H9 (cell line): ENCODE measurements at regions not wholly inside any gene's neighbourhood (a gene's known extent, or its start where the extent isn't known, plus 50 kb on each side); places are given as distances from the start of the nearest gene placed in this dataset.
"Not testable (repeated sequence)": the region's sequence is repeated elsewhere in the genome, so short reads cannot be mapped to it uniquely, and the experiment has no call there.

ENCODE experiments used
- DNase-seq: peaks from one replicate; pipeline ENCODE4 v3.0.0-alpha.2; 2017
- H2AFZ ChIP-seq: one replicate; pipeline ENCODE4 v1.6.1; 2013; ENCODE audit warnings: mild to moderate bottlenecking, low read length, control low read depth, moderate library complexity
- H2AK5ac ChIP-seq: 2 replicates; pipeline ENCODE4 v1.6.1; 2013; ENCODE audit warnings: low read length, control low read depth, mixed read lengths; ENCODE audit not compliant: insufficient read length
- H2BK120ac ChIP-seq: one replicate; pipeline ENCODE4 v1.6.1; 2013; ENCODE audit warnings: low read depth, mild to moderate bottlenecking, low read length, control low read depth, inconsistent platforms; ENCODE audit not compliant: poor library complexity, severe bottlenecking
- H2BK12ac ChIP-seq: 2 replicates; pipeline ENCODE4 v1.6.1; 2013; ENCODE audit warnings: low read length, control low read depth, mixed read lengths, low read depth; ENCODE audit not compliant: insufficient read length
- H2BK15ac ChIP-seq: 2 replicates; pipeline ENCODE4 v1.6.1; 2013; ENCODE audit warnings: low read depth, low read length, control low read depth
- H2BK20ac ChIP-seq: one replicate; pipeline ENCODE4 v1.6.1; 2013; ENCODE audit warnings: low read depth, mild to moderate bottlenecking, low read length, control low read depth, inconsistent platforms; ENCODE audit not compliant: poor library complexity, severe bottlenecking
- H2BK5ac ChIP-seq: 2 replicates; pipeline ENCODE4 v1.6.1; 2013; ENCODE audit warnings: low read length, control low read depth, mixed read lengths; ENCODE audit not compliant: insufficient read length
- H3K14ac ChIP-seq: 2 replicates; pipeline ENCODE4 v1.6.1; 2013; ENCODE audit warnings: low read length, control low read depth; ENCODE audit not compliant: insufficient read depth
- H3K18ac ChIP-seq: 2 replicates; pipeline ENCODE4 v1.6.1; 2013; ENCODE audit warnings: low read depth, mild to moderate bottlenecking, mixed read lengths, low read length, control low read depth; ENCODE audit not compliant: insufficient read length
- H3K23ac ChIP-seq: 2 replicates; pipeline ENCODE4 v1.6.1; 2013; ENCODE audit warnings: low read length, control low read depth, mixed read lengths, low read depth; ENCODE audit not compliant: insufficient read length
- H3K23me2 ChIP-seq: 2 replicates; pipeline ENCODE4 v1.6.1; 2013; ENCODE audit warnings: low read depth, mild to moderate bottlenecking, mixed read lengths, low read length, control low read depth; ENCODE audit not compliant: insufficient read length, poor library complexity, severe bottlenecking
- H3K27ac ChIP-seq: 2 replicates; pipeline ENCODE4 v1.5.1; 2013; ENCODE audit warnings: low read length, control low read depth, mixed read lengths, low read depth; ENCODE audit not compliant: insufficient read length
- H3K27me3 ChIP-seq: 2 replicates; pipeline ENCODE4 v1.6.1; 2013; ENCODE audit warnings: low read length, control low read depth, inconsistent platforms; ENCODE audit not compliant: insufficient read depth
- H3K4ac ChIP-seq: 2 replicates; pipeline ENCODE4 v1.6.1; 2013; ENCODE audit warnings: low read depth, mild to moderate bottlenecking, control low read depth, inconsistent platforms, low read length, moderate library complexity
- H3K4me1 ChIP-seq: 2 replicates; pipeline ENCODE4 v1.6.1; 2013; ENCODE audit warnings: low read length, control low read depth, inconsistent platforms; ENCODE audit not compliant: insufficient read depth
- H3K4me2 ChIP-seq: 2 replicates; pipeline ENCODE4 v1.6.1; 2013; ENCODE audit warnings: low read length, control low read depth, mixed read lengths; ENCODE audit not compliant: insufficient read length, insufficient read depth
- H3K56ac ChIP-seq: 2 replicates; pipeline ENCODE4 v1.6.1; 2013; ENCODE audit warnings: low read depth, mild to moderate bottlenecking, mixed read lengths, low read length, control low read depth; ENCODE audit not compliant: insufficient read length
- H3K79me1 ChIP-seq: 2 replicates; pipeline ENCODE4 v1.6.1; 2013; ENCODE audit warnings: low read depth, mild to moderate bottlenecking, moderate library complexity, low read length, control low read depth, inconsistent platforms; ENCODE audit not compliant: insufficient read depth, poor library complexity, severe bottlenecking
- H3K79me2 ChIP-seq: 2 replicates; pipeline ENCODE4 v1.6.1; 2013; ENCODE audit warnings: low read length, control low read depth, inconsistent platforms; ENCODE audit not compliant: insufficient read depth
- H3K9ac ChIP-seq: 2 replicates; pipeline ENCODE4 v1.6.1; 2013; ENCODE audit warnings: low read length, control low read depth, mixed read lengths; ENCODE audit not compliant: insufficient read length; ENCODE audit errors: extremely low read depth
- H3K9me3 ChIP-seq: one replicate; pipeline ENCODE4 v1.6.1; 2013; ENCODE audit warnings: low read depth, low read length, inconsistent platforms; ENCODE audit not compliant: control insufficient read depth
- H3T11ph ChIP-seq: one replicate; pipeline ENCODE4 v1.6.1; 2013; ENCODE audit warnings: mild to moderate bottlenecking, low read length, control low read depth, inconsistent platforms
- H4K20me1 ChIP-seq: one replicate; pipeline ENCODE4 v1.6.1; 2013; ENCODE audit not compliant: control insufficient read depth, insufficient read length, insufficient read depth
- H4K5ac ChIP-seq: 2 replicates; pipeline ENCODE4 v1.6.1; 2013; ENCODE audit warnings: low read depth, mild to moderate bottlenecking, mixed read lengths, low read length, control low read depth; ENCODE audit not compliant: insufficient read length
- H4K8ac ChIP-seq: replicated peaks from 2 replicates; pipeline ENCODE4 v1.6.1; 2013; ENCODE audit warnings: low read length, control low read depth, mixed read lengths, low read depth; ENCODE audit not compliant: insufficient read length
- H4K91ac ChIP-seq: 2 replicates; pipeline ENCODE4 v1.6.1; 2013; ENCODE audit warnings: low read depth, mild to moderate bottlenecking, moderate library complexity, mixed read lengths, low read length, control low read depth; ENCODE audit not compliant: insufficient read length
- H3K27ac Mint-ChIP-seq, 3 experiments: 2 replicates in 2 of 3; 3 replicates in 1 of 3; pipeline ENCODE4 v1.8.0; 2020 to 2021; ENCODE audit warnings: mixed read lengths in 3 of 3, mild to moderate bottlenecking in 1 of 3, moderate library complexity in 1 of 3
- H3K27me3 Mint-ChIP-seq: 2 replicates; pipeline ENCODE4 v1.8.0; 2021; ENCODE audit warnings: low read depth, mild to moderate bottlenecking, moderate library complexity, mixed read lengths
- H3K36me3 Mint-ChIP-seq, 3 experiments: 2 replicates in 2 of 3; 3 replicates in 1 of 3; pipeline ENCODE4 v1.8.0; 2020 to 2021; ENCODE audit warnings: low read depth in 3 of 3, mixed read lengths in 3 of 3; ENCODE audit not compliant: insufficient read depth in 1 of 3
- H3K4me1 Mint-ChIP-seq, 2 experiments: 2 replicates each; pipeline ENCODE4 v1.8.0; 2020; ENCODE audit warnings: mixed read lengths in 2 of 2
- H3K4me3 Mint-ChIP-seq, 2 experiments: 2 replicates in 1 of 2; 3 replicates in 1 of 2; pipeline ENCODE4 v1.8.0; 2020 to 2021; ENCODE audit warnings: mild to moderate bottlenecking in 2 of 2, mixed read lengths in 2 of 2, moderate library complexity in 1 of 2
- H3K9me3 Mint-ChIP-seq, 2 experiments: 2 replicates in 1 of 2; 3 replicates in 1 of 2; pipeline ENCODE4 v1.8.0; 2020; ENCODE audit warnings: mild to moderate bottlenecking in 2 of 2, mixed read lengths in 2 of 2, moderate library complexity in 1 of 2
- CTCF ChIP-seq: fragments of 200-600 bp; sonication (generic); conservative IDR thresholded peaks from 3 replicates; pipeline ENCODE4 v1.8.0; 2021; ENCODE audit warnings: antibody characterized with exemption, mild to moderate bottlenecking
- WGBS: extraction: QIAGEN DNeasy Blood & Tissue Kit; methylation state at CpG from one replicate; pipeline ENCODE4 v1.1.7; 2013; ENCODE audit warnings: missing lambda C conversion rate, low lambda C conversion rate, mixed read lengths; ENCODE audit not compliant: insufficient read length; ENCODE audit errors: extremely low coverage; 5-methylcytosine and 5-hydroxymethylcytosine counted together

- no peak overlapping the region for H3T11ph ChIP-seq
- peak; percentile 72 for TF ChIP-seq CTCF
- no peak overlapping the region for H2BK120ac ChIP-seq
- Mint-ChIP-seq H3K27me3 (no peaks in the 10 kb centered on the region), H3K27ac (peak overlapping the region in 1 of 3 experiments; percentile 80; a peak in 2 of 7 replicates), H3K4me3 (no peak overlapping the region; a peak in 1 of 5 replicates), H3K36me3 (no peaks in the 10 kb centered on the region), H3K4me1 (peaks cover 36 to 40% of the 10 kb centered on the region in 2 experiments), H3K9me3 (no peaks in the 10 kb centered on the region)
- H3K4me2 ChIP-seq: no peak overlapping the region
- H3K56ac ChIP-seq: no peak overlapping the region
- H2BK20ac ChIP-seq: no peak overlapping the region
- no peak overlapping the region for H3K9ac ChIP-seq
- H4K20me1 ChIP-seq: no peaks in the 10 kb centered on the region
- H2BK12ac ChIP-seq: no peak overlapping the region
- no peak for DNase-seq
- H3K14ac ChIP-seq: no peak overlapping the region
- no peak overlapping the region for H3K23ac ChIP-seq
- no peak overlapping the region for H2BK5ac ChIP-seq
- no peaks in the 10 kb centered on the region for H3K27me3 ChIP-seq
- no CpG with 5 or more reads among the region's 2 CpGs for WGBS
- H3K27ac ChIP-seq: no peak overlapping the region
- no peak overlapping the region for H4K91ac ChIP-seq
- no peak overlapping the region for H4K8ac ChIP-seq
- H3K4ac ChIP-seq: no peak overlapping the region
- H3K18ac ChIP-seq: no peak overlapping the region
- no peak overlapping the region for H2AFZ ChIP-seq
- H2AK5ac ChIP-seq: no peak overlapping the region
- H3K9me3 ChIP-seq: no peaks in the 10 kb centered on the region
- no peak overlapping the region for H4K5ac ChIP-seq
- H3K79me2 ChIP-seq: no peaks in the 10 kb centered on the region
- peaks cover 17% of the 10 kb centered on the region for H3K4me1 ChIP-seq
- no peak overlapping the region for H2BK15ac ChIP-seq
- H3K23me2 ChIP-seq: no peaks in the 10 kb centered on the region
- no peaks in the 10 kb centered on the region for H3K79me1 ChIP-seq
These were observed 67.8 kb upstream of the NXPH1 start for GRCh38 chr7:8365499-8366110.

DNA sequence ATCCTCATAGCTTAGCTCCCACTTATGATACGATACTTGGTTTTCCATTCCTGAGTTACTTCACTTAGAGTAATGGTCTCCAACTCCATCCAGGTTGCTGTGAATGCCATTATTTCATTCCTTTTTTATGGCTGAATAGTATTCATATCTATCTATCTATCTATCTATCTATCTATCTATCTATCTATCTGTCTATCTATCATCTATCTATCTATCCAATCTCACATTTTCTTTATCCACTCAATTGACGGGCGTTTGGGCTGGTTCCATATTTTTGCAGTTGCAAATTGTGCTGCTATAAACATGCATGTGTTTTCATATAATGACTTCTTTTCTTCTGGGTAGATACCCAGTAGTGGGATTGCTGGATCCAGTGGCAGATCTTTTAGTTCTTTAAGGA, 65.4 kb upstream of the NXPH1 start:
- not testable (repeated sequence) for H3K18ac ChIP-seq, H3K9me3 ChIP-seq, H2BK5ac ChIP-seq, H3K56ac ChIP-seq, H3K79me1 ChIP-seq, H3K4me3 Mint-ChIP-seq, H3K27ac Mint-ChIP-seq, H4K5ac ChIP-seq, H2BK15ac ChIP-seq, H3K27ac ChIP-seq, H3K36me3 Mint-ChIP-seq, H2AFZ ChIP-seq, H3K23ac ChIP-seq, H4K8ac ChIP-seq, H3K4me2 ChIP-seq, H3K4ac ChIP-seq, H2BK120ac ChIP-seq, H3K23me2 ChIP-seq, H3K14ac ChIP-seq, H2BK20ac ChIP-seq, H2BK12ac ChIP-seq, H4K91ac ChIP-seq, H3K79me2 ChIP-seq, H3K27me3 Mint-ChIP-seq, H3T11ph ChIP-seq, H3K27me3 ChIP-seq, H2AK5ac ChIP-seq, H4K20me1 ChIP-seq, H3K9me3 Mint-ChIP-seq, H3K9ac ChIP-seq, DNase-seq
- no CpG with 5 or more reads among the region's 3 CpGs for WGBS
- peaks cover 14% of the 10 kb centered on the region; the same call in 1 of the 2 replicates for H3K4me1 ChIP-seq
- H3K4me1 Mint-ChIP-seq: peaks cover 34% of the 10 kb centered on the region in 2 experiments
